Gastroesophageal sphincter (tissue), 4 donors: ENCODE measurements at regions not wholly inside any gene's neighbourhood (a gene's known extent, or its start where the extent isn't known, plus 50 kb on each side); places are given as distances from the start of the nearest gene placed in this dataset.

Experiments used
- ATAC-seq: fragments of 150-250 bp; one replicate; pipeline ENCODE4 v1.9.1; 2016; ENCODE audit warnings: mild to moderate bottlenecking, moderate library complexity
- H3K27ac ChIP-seq, 4 donors: fragments of 200-600 bp; sonication (generic) in 3 of 4; 1 replicate in 3 of 4; 2 replicates in 1 of 4; pipeline ENCODE4 v1.5.1; 2016 to 2019
- H3K27me3 ChIP-seq: fragments of 200-600 bp; sonication (generic); one replicate; pipeline ENCODE4 v1.5.1; 2019
- H3K36me3 ChIP-seq, 2 donors: fragments of 200-600 bp; sonication (generic); one replicate each; pipeline ENCODE4 v1.5.1; 2019; ENCODE audit warnings: control low read depth in 1 of 2
- H3K4me1 ChIP-seq, 3 donors: fragments of 200-600 bp; sonication (generic); 1 replicate in 2 of 3; 2 replicates in 1 of 3; pipeline ENCODE4 v1.5.1; 2016 to 2019; ENCODE audit warnings: control low read depth in 2 of 3
- H3K4me3 ChIP-seq, 2 donors: fragments of 200-600 bp; sonication (generic); one replicate each; pipeline ENCODE4 v1.5.1; 2019; ENCODE audit warnings: mild to moderate bottlenecking in 1 of 2, moderate library complexity in 1 of 2
- H3K9me3 ChIP-seq, 3 donors: fragments of 200-600 bp; sonication (generic); one replicate each; pipeline ENCODE4 v1.5.1; 2017 to 2019; ENCODE audit warnings: control low read depth in 2 of 3
- EP300 ChIP-seq: sonication (generic); formaldehyde crosslinking; IDR thresholded peaks from one replicate; pipeline ENCODE4 v1.6.1; 2017; ENCODE audit warnings: antibody characterized with exemption, mild to moderate bottlenecking
- POLR2A ChIP-seq, 2 donors: fragments of 450-650 bp; IDR thresholded peaks; one replicate each; pipeline ENCODE4 v1.6.1; 2017; ENCODE audit warnings: antibody characterized with exemption in 2 of 2, mild to moderate bottlenecking in 2 of 2, moderate library complexity in 1 of 2
- POLR2AphosphoS5 ChIP-seq: sonication (generic); formaldehyde crosslinking; IDR thresholded peaks from one replicate; pipeline ENCODE4 v1.6.1; 2017; ENCODE audit warnings: antibody characterized with exemption
- WGBS, 2 donors: methylation state at CpG; one replicate each; pipeline ENCODE4 v1.1.5; 2018; ENCODE audit warnings: low coverage in 1 of 2; 5-methylcytosine and 5-hydroxymethylcytosine counted together
- TF ChIP-seq, protein P1 (sequence below), 4 experiments: fragments of 200-600 bp in 2 of 4; fragments of 450-650 bp in 2 of 4; sonication (generic) in 1 of 4; IDR thresholded peaks; one replicate each; pipeline ENCODE4 v1.5.1; 2017 to 2019; ENCODE audit warnings: antibody characterized with exemption in 4 of 4, mild to moderate bottlenecking in 2 of 4, moderate library complexity in 2 of 4

- no peaks in the 10 kb centered on the region for H3K4me1 ChIP-seq
- ATAC-seq, result no peak
- TF ChIP-seq POLR2A (IDR thresholded peaks at IDR 0.05), result no peak
- no peak for TF ChIP-seq EP300
- TF ChIP-seq, protein P1, sequence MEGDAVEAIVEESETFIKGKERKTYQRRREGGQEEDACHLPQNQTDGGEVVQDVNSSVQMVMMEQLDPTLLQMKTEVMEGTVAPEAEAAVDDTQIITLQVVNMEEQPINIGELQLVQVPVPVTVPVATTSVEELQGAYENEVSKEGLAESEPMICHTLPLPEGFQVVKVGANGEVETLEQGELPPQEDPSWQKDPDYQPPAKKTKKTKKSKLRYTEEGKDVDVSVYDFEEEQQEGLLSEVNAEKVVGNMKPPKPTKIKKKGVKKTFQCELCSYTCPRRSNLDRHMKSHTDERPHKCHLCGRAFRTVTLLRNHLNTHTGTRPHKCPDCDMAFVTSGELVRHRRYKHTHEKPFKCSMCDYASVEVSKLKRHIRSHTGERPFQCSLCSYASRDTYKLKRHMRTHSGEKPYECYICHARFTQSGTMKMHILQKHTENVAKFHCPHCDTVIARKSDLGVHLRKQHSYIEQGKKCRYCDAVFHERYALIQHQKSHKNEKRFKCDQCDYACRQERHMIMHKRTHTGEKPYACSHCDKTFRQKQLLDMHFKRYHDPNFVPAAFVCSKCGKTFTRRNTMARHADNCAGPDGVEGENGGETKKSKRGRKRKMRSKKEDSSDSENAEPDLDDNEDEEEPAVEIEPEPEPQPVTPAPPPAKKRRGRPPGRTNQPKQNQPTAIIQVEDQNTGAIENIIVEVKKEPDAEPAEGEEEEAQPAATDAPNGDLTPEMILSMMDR (IDR thresholded peaks at IDR 0.05), result no peak
- TF ChIP-seq POLR2AphosphoS5, result no peak
- no peaks in the 10 kb centered on the region for H3K9me3 ChIP-seq
- WGBS, 2 donors, result 63 to 100% methylated on average over 1 to 2 of the region's 2 CpGs
- no peak overlapping the region for H3K4me3 ChIP-seq
- no peaks in the 10 kb centered on the region for H3K36me3 ChIP-seq
- H3K27me3 ChIP-seq, result no peaks in the 10 kb centered on the region
- no peak overlapping the region for H3K27ac ChIP-seq
Observed at GRCh38 chr3:29128001-29128400, 152.9 kb upstream of the RBMS3 start.

DNA sequence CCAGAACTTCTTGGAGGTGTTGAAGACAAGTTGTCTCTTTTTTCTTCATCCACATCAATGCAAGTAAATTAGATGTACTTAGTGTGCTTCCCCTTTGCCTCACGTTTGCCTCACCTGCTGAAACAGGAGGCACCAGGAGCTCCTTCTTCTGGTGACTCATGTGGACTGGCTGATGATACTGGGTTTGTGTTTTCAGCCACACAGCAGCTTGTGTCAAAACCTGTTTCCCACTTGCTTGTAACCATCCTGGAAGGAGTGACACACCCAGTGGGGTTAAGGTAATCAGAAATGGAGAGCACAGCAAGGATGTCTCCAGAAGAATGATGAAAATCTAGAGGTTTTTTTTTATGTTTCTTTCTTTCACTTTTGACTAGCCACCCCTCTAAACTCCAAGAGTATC lies 143.3 kb upstream of the RBMS3 start:
- H3K9me3 ChIP-seq, result no peaks in the 10 kb centered on the region
- no peaks in the 10 kb centered on the region for H3K27me3 ChIP-seq
- no peak for TF ChIP-seq EP300
- TF ChIP-seq, protein P1 (IDR thresholded peaks at IDR 0.05), result no peak
- TF ChIP-seq POLR2A (IDR thresholded peaks at IDR 0.05), result no peak
- no peak for TF ChIP-seq POLR2AphosphoS5
- H3K4me3 ChIP-seq, result no peak overlapping the region
- peaks cover 0 to 24% (median 5%) of the 10 kb centered on the region in 3 donors for H3K4me1 ChIP-seq
- no peaks in the 10 kb centered on the region for H3K36me3 ChIP-seq
- H3K27ac ChIP-seq, result no peak overlapping the region
- WGBS, 2 donors, result 67 to 75% methylated on average over 1 of the region's 1 CpG
- ATAC-seq, result no peak

DNA sequence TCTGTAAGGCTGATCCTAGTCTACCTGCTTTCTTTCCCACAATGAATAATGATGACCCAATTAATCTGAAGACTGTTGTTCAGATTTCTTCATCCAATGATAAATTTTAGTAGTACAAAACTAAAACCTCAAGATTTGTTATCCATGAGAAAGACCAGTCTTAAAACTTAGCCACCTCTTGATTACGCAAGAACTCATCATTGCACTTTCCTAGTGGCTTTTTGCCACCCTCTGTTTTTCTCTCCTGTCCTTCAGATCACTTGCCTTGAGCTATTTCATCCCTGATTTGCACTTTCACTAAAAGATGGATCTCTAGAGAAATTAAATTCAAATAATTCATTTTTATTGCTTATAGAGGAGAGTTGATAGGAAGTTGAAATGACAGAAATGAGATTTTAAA lies 142.7 kb upstream of the RBMS3 start:
- Histone ChIP-seq H3K4me3 (no peak overlapping the region), H3K36me3 (no peaks in the 10 kb centered on the region), H3K27me3 (no peaks in the 10 kb centered on the region), H3K27ac (no peak overlapping the region), H3K9me3 (no peaks in the 10 kb centered on the region), H3K4me1 (peaks cover 0 to 24% (median 5%) of the 10 kb centered on the region in 3 donors)
- TF ChIP-seq, protein P1 (IDR thresholded peaks at IDR 0.05), result no peak
- no peak for TF ChIP-seq POLR2A (IDR thresholded peaks at IDR 0.05)
- TF ChIP-seq POLR2AphosphoS5, result no peak
- TF ChIP-seq EP300, result no peak
- ATAC-seq, result no peak
- WGBS, 2 donors, result 85 to 100% methylated on average over 1 of the region's 1 CpG

GRCh38 chr3:29140666-29141065 lies 140.2 kb upstream of the RBMS3 start:
- ATAC-seq, result no peak
- H3K36me3 ChIP-seq, result no peaks in the 10 kb centered on the region
- 33 to 44% methylated on average over 1 of the region's 1 CpG for WGBS, 2 donors
- no peaks in the 10 kb centered on the region for H3K27me3 ChIP-seq
- H3K9me3 ChIP-seq, result no peaks in the 10 kb centered on the region
- H3K4me3 ChIP-seq, result no peak overlapping the region
- peak overlapping the region in 3 of 4 donors; percentile 31 to 60 (median 38) for H3K27ac ChIP-seq
- no peak for TF ChIP-seq POLR2AphosphoS5
- TF ChIP-seq POLR2A (IDR thresholded peaks at IDR 0.05), result no peak
- no peak for TF ChIP-seq EP300
- TF ChIP-seq, protein P1 (IDR thresholded peaks at IDR 0.05), result no peak
- H3K4me1 ChIP-seq, result peaks cover 0 to 33% (median 5%) of the 10 kb centered on the region in 3 donors

DNA sequence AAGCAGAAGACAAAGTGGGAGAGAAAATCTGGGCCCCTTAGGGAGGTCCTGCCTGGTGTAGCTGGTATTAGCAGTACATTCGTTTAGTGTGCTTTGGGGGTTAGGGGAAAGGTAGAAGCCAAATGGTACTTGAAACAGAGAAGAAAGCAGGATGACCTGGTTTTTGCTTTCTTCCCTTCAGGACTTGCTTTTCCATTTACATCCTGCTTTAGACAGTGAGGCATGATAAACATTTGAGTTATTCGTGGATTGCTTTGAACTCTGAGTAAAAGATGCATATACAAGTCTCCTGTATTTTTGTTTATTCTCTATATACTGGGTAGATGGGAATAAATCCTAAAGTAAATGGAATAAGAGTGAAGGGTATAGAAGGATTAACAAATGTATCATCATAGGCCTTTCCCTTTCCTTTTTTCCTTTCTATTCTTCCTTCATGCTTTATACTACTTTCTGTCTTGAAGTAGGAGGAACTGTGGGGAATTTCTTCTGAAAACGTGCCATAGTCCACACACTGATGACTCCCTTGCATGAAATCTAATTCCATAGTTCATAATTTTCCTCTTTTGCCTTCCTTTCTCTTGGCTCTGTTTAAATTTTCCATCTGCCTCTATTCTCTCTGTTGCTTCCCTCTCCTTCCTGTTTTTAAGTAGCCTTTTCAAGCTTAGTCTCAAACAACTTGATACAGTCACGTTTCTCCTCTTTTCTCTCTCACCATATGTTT lies 139.5 kb upstream of the RBMS3 start:
- no peak for TF ChIP-seq EP300
- TF ChIP-seq, protein P1 (IDR thresholded peaks at IDR 0.05), result no peak
- TF ChIP-seq POLR2A (IDR thresholded peaks at IDR 0.05), result no peak
- no peak for TF ChIP-seq POLR2AphosphoS5
- ATAC-seq, result no peak
- H3K27ac ChIP-seq, result peak overlapping the region in 3 of 4 donors; percentile 31 to 60 (median 38)
- H3K4me3 ChIP-seq, result no peak overlapping the region
- H3K36me3 ChIP-seq, result no peaks in the 10 kb centered on the region
- 35 to 38% methylated on average over 2 to 4 of the region's 4 CpGs for WGBS, 2 donors
- no peaks in the 10 kb centered on the region for H3K27me3 ChIP-seq
- peaks cover 0 to 33% (median 5%) of the 10 kb centered on the region in 3 donors for H3K4me1 ChIP-seq
- no peaks in the 10 kb centered on the region for H3K9me3 ChIP-seq
